GM12865 (cell line): ENCODE measurements at regions not wholly inside any gene's neighbourhood (a gene's known extent, or its start where the extent isn't known, plus 50 kb on each side); places are given as distances from the start of the nearest gene placed in this dataset.

Experiments used
- DNase-seq: peaks from one replicate; pipeline ENCODE4 v3.0.0; 2010; ENCODE audit warnings: low read depth
- H3K4me3 ChIP-seq: 2 replicates; pipeline ENCODE4 v1.5.1; 2011; ENCODE audit warnings: mild to moderate bottlenecking, low read depth, low read length, control low read depth
- TF ChIP-seq, protein P1 (sequence below): IDR thresholded peaks from 2 replicates; pipeline ENCODE4 v1.5.1; 2011; ENCODE audit warnings: low read length, control low read depth, low read depth, inconsistent platforms; ENCODE audit not compliant: insufficient read depth; ENCODE audit errors: missing control alignments

DNA sequence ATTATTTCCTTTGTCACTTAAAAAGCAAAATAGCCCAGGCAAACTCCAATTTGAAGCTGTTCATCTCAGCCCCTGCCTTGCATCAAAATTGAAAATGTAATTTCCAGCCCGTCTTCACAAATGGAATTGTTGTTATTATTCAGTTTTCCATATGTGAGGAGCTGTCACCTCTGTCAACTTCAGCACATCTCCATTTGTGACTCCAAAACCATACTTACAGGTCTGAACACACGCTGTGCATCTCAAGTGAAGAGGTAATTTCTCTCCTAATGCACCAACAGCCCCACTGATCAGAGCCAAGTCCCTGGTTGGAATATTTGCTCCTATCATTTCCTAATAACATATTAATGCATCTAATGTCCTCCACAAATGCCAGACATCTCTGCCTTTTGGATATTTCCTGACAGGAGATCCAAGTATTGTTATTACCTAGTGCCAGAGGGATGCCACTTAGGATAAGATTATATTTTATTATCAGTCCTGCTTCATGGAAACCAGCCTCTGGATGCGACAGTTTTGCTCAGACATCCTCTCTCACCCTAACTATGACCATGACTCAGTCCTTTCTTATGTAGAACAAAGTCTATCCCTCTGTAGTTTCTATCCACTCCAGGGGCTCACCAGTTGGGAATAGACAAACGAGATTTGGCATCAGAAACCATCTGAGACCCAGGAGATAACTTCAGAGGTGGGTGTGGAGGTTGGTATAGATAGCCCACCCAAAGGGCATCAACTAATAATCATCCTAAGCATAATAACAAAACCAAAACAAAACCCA, 379.8 kb downstream of the VPS13C start:
- no peak for DNase-seq
- TF ChIP-seq, protein P1, sequence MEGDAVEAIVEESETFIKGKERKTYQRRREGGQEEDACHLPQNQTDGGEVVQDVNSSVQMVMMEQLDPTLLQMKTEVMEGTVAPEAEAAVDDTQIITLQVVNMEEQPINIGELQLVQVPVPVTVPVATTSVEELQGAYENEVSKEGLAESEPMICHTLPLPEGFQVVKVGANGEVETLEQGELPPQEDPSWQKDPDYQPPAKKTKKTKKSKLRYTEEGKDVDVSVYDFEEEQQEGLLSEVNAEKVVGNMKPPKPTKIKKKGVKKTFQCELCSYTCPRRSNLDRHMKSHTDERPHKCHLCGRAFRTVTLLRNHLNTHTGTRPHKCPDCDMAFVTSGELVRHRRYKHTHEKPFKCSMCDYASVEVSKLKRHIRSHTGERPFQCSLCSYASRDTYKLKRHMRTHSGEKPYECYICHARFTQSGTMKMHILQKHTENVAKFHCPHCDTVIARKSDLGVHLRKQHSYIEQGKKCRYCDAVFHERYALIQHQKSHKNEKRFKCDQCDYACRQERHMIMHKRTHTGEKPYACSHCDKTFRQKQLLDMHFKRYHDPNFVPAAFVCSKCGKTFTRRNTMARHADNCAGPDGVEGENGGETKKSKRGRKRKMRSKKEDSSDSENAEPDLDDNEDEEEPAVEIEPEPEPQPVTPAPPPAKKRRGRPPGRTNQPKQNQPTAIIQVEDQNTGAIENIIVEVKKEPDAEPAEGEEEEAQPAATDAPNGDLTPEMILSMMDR: no peak
- H3K4me3 ChIP-seq: no peak overlapping the region

DNA sequence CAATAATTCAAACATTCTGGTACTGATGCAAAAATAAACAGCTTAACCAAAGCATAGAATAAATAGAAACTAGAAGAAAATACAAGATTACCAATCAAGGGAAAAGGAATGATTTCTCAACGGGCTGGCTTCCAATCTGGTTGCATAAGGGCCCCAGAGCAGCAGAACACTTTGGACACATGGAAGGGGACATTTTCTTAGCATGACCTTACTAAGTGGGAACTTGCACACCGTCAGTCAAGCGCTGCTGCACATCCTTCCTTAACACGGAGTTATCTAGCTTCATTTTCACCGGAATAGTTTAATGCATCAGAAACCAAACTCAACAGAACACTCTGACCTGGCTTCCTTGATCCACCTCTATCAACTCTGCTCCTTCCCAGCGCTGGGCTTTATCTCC, 388.5 kb downstream of the VPS13C start:
- no peak for DNase-seq
- no peak overlapping the region for H3K4me3 ChIP-seq
- TF ChIP-seq, protein P1: no peak

DNA sequence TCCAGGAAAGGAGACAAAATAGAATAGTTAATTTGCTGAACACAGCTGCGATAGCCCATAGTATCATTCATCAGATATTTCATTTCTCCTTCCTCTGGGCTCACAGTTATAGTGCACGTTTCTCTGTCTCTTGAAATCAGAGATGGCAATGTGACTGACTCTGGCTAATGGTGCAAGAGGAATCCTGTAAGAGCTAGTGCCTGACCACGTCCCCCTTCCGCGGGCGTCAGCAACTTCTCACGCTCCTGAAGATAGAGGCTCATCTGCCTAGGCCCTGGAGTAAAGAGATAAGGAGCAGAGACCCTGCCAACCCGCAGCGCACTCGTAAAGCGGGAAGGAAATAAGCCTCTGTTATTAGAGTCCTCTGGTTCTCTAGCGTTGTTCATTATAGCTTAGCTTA, 391.8 kb downstream of the VPS13C start:
- DNase-seq: no peak
- no peak overlapping the region for H3K4me3 ChIP-seq
- TF ChIP-seq, protein P1: no peak

DNA sequence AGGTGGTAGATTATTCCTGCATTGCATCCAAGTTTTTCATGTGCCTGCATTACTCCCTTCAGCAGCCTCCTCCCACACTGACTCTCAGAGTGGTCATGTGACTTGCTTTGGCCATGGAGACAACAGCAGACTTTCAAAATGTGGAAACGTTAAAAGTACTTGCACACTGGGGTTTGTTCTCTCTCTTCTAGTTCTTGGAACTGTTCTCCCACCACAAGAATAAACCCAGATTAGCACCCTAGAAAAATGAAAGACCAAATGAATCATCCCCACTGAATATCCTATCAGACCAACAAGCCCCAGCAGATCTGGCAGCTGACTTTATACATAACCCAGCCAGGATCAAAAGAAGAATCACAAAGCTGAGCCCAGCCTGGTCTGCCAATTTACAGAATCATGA, 398.5 kb downstream of the VPS13C start:
- H3K4me3 ChIP-seq: no peak overlapping the region
- no peak for DNase-seq

DNA sequence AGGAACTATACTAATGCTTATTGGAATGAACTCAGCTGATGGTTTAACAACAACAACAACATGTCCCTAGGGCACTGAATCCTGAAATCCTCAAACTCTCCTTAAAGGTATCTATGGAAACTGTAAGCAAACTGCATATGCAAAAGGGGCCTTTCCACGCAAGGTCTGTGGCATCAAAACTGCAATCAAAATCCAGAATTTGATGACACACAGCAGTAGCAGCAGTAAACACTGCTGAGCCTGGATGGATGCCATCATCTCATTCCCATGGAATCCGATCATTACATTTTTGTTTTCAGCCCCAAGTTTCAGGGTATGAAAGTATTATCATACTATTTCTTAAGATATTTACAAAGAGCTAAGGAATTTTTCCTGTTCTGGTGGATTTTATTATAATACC, 399.7 kb downstream of the VPS13C start:
- H3K4me3 ChIP-seq: no peak overlapping the region
- DNase-seq: no peak
- TF ChIP-seq, protein P1: no peak

More for the DNA sequence above, 398.5 kb downstream of the VPS13C start:
- TF ChIP-seq, protein P1: no peak

DNA sequence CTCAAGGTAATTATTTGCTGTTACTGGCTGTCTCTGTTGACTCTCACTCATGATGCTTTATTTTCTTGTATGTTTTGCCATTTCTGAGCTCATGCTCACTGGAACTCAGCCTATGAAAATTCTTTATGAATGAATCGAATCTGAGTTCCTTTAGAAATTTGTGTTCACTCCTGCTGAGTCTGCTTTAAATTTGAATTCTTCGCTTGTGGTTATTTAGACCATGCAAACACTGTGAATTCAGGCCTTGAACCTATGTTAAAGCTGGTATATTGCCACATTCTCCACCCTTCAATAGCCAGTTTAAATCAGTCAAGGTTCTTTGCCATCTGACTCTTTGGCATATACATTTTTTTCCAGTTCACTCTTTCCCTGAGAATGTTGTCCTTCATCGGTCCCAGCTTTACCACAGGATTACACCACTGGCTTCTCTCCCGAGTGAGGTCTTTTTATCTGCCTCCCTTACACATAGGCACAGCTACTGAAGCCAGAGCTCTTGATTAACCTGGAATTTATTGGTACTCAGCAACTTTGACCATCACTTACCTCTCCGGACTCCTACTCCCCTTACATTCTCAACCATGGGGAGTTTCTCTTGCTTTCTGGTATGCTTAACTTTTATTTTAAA, 400.6 kb downstream of the VPS13C start:
- TF ChIP-seq, protein P1: no peak
- DNase-seq: no peak
- H3K4me3 ChIP-seq: no peak overlapping the region
